Prostate gland (tissue), 2 donors: ENCODE measurements at regions not wholly inside any gene's neighbourhood (a gene's known extent, or its start where the extent isn't known, plus 50 kb on each side); places are given as distances from the start of the nearest gene placed in this dataset.

Experiments
- CTCF ChIP-seq, 4 experiments: fragments of 200-600 bp in 2 of 4; fragments of 450-650 bp in 2 of 4; sonication (generic) in 2 of 4; IDR thresholded peaks; 1 replicate in 3 of 4; 2 replicates in 1 of 4; pipeline ENCODE4 v1.5.1; 2016 to 2019; ENCODE audit warnings: antibody characterized with exemption in 4 of 4, mild to moderate bottlenecking in 2 of 4, moderate library complexity in 2 of 4
- POLR2A ChIP-seq: fragments of 450-650 bp; IDR thresholded peaks from one replicate; pipeline ENCODE4 v1.6.1; 2016; ENCODE audit warnings: antibody characterized with exemption, mild to moderate bottlenecking

DNA sequence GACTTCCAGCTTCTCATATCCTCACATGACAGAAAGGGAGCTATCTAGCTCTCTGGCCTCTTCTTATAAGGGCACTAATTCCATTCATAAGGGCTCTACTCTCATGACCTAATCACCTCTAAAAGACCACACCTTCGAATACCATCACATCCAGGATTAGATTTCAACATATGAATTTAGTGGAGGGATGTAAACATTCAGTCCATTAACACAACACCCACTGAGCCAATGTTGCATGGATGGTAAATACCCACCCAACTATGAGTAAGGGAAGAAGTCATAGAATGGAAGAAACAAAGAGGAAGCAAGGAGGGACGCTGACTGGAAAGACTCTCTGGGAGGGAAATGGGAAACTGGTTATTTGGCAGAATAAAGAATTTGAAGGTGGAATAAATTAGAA lies 112.6 kb upstream of the CCDC112 start:
- no peak for TF ChIP-seq CTCF (IDR thresholded peaks at IDR 0.05)
- TF ChIP-seq POLR2A = no peak
